Cardiac muscle cell (in vitro differentiated cells and primary cell): ENCODE measurements at regions not wholly inside any gene's neighbourhood (a gene's known extent, or its start where the extent isn't known, plus 50 kb on each side); places are given as distances from the start of the nearest gene placed in this dataset.
"Not testable (repeated sequence)": the region's sequence is repeated elsewhere in the genome, so short reads cannot be mapped to it uniquely, and the experiment has no call there.

Experiments
- DNase-seq, 2 donors: peaks; one replicate each; pipeline versions ENCODE4 v3.0.0 to v3.0.0-alpha.2; 2010 to 2017; ENCODE audit warnings: low read depth in 1 of 2, low spot score in 1 of 2
- H3K27ac ChIP-seq: fragments of 200-600 bp; sonication (generic); 2 replicates; pipeline ENCODE4 v1.5.1; 2016
- H3K27me3 ChIP-seq: fragments of 200-600 bp; sonication (generic); 2 replicates; pipeline ENCODE4 v1.6.0; 2016; ENCODE audit warnings: control low read depth
- H3K36me3 ChIP-seq: fragments of 200-600 bp; sonication (generic); 2 replicates; pipeline ENCODE4 v1.5.1; 2016; ENCODE audit warnings: control low read depth
- H3K4me1 ChIP-seq: fragments of 200-600 bp; sonication (generic); 2 replicates; pipeline ENCODE4 v1.8.1; 2017; ENCODE audit warnings: low read depth, mild to moderate bottlenecking, mixed run types
- H3K4me3 ChIP-seq: fragments of 200-600 bp; sonication (generic); 2 replicates; pipeline ENCODE4 v1.5.1; 2016; ENCODE audit warnings: mild to moderate bottlenecking
- H3K9me3 ChIP-seq: fragments of 200-600 bp; sonication (generic); 2 replicates; pipeline ENCODE4 v1.5.1; 2017; ENCODE audit warnings: low read depth, mild to moderate bottlenecking, control low read depth
- CTCF ChIP-seq: IDR thresholded peaks from 2 replicates; pipeline ENCODE4 v1.5.1; 2012; ENCODE audit warnings: low read depth, mild to moderate bottlenecking, low read length

- no peak for TF ChIP-seq CTCF
- no peak overlapping the region for H3K27ac ChIP-seq
- DNase-seq = no peak
- no peaks in the 10 kb centered on the region for H3K27me3 ChIP-seq
- H3K9me3 ChIP-seq = no peaks in the 10 kb centered on the region
- no peaks in the 10 kb centered on the region for H3K4me1 ChIP-seq
- no peaks in the 10 kb centered on the region for H3K36me3 ChIP-seq
- H3K4me3 ChIP-seq = no peak overlapping the region
Measured at GRCh38 chrX:7603387-7603786, 239.6 kb upstream of the VCX start.

GRCh38 chrX:7596822-7597221 is 246.1 kb upstream of the VCX start:
- Histone ChIP-seq H3K4me1 (no peaks in the 10 kb centered on the region), H3K9me3 (no peaks in the 10 kb centered on the region), H3K36me3 (no peaks in the 10 kb centered on the region), H3K27me3 (no peaks in the 10 kb centered on the region), H3K27ac (no peak overlapping the region), H3K4me3 (no peak overlapping the region)
- no peak for DNase-seq
- TF ChIP-seq CTCF = no peak

GRCh38 chrX:7593370-7593769 is 249.6 kb upstream of the VCX start:
- H3K4me1 ChIP-seq, H3K27me3 ChIP-seq, H3K4me3 ChIP-seq, DNase-seq, H3K36me3 ChIP-seq, H3K9me3 ChIP-seq, H3K27ac ChIP-seq: not testable (repeated sequence)

GRCh38 chrX:7586126-7586525 is 256.8 kb upstream of the VCX start:
- no peaks in the 10 kb centered on the region for H3K4me1 ChIP-seq
- no peaks in the 10 kb centered on the region for H3K27me3 ChIP-seq
- no peak for TF ChIP-seq CTCF
- no peaks in the 10 kb centered on the region for H3K9me3 ChIP-seq
- DNase-seq = peak in 1 of 2 donors; percentile 46
- H3K27ac ChIP-seq = no peak overlapping the region
- H3K4me3 ChIP-seq = no peak overlapping the region
- H3K36me3 ChIP-seq = no peaks in the 10 kb centered on the region

DNA sequence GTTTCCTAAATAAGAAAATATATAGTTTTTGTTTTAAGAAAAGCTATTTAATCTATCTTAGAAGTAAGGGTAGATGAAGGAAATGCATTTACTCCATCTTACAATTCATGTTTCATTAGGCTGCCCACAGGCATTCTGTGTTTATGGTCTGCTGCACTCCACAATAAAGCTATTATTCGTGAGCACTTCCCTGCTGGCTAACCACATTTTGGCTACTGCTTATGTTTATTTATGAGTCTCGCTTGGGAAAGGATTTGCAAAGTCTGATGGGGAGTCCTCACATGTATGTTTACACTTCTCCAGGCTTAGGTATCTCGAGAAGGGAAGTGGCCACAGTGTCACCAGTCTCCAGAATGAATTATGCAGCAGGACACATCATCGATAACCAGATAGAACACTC is 260.8 kb upstream of the VCX start:
- DNase-seq = no peak
- Histone ChIP-seq H3K36me3 (no peaks in the 10 kb centered on the region), H3K4me3 (no peak overlapping the region), H3K9me3 (no peaks in the 10 kb centered on the region), H3K27ac (no peak overlapping the region), H3K4me1 (no peaks in the 10 kb centered on the region), H3K27me3 (no peaks in the 10 kb centered on the region)
- no peak for TF ChIP-seq CTCF

DNA sequence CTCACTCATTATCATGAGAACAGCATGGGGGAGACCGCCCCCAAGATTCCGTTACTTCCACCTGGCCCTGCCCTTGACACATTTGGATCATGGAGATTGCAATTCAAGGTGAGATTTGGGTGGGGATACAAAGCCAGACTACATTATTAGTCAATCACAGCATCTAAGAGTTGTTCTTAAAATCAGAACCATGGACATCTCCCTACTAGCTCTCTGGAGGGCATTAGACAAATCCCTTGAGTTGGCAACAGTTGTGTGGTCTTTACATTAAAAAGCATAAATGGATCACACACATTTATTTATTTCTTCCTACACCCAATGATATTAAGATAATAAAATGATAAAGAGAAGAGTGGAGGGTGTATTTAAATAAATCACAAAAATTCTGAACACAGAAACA is 262.8 kb upstream of the VCX start:
- Histone ChIP-seq H3K4me3 (no peak overlapping the region), H3K27ac (no peak overlapping the region), H3K36me3 (no peaks in the 10 kb centered on the region), H3K4me1 (no peaks in the 10 kb centered on the region), H3K9me3 (no peaks in the 10 kb centered on the region), H3K27me3 (no peaks in the 10 kb centered on the region)
- DNase-seq = peak in 1 of 2 donors; percentile 31
- TF ChIP-seq CTCF = no peak
